ENCODE measurements at regions not wholly inside any gene's neighbourhood (a gene's known extent, or its start where the extent isn't known, plus 50 kb on each side); places are given as distances from the start of the nearest gene placed in this dataset.

- no peak overlapping the region for H3K4me3 ChIP-seq (ENCODE audit: control extremely low read depth in 1 of 5, extremely low read depth in 1 of 5, insufficient read depth in 1 of 5, low read depth in 2 of 5, low read length in 4 of 5)
- ATAC-seq (ENCODE audit: low read depth) (no peak), DNase-seq (no peak)
- no peak for TF ChIP-seq CTCF (IDR thresholded peaks at IDR 0.05)
- TF ChIP-seq EZH2 (IDR thresholded peaks at IDR 0.05; ENCODE audit: borderline replicate concordance, insufficient read depth, low read depth, low read length, poor library complexity, severe bottlenecking) = no peak
- Mint-ChIP-seq H3K27ac (no peak overlapping the region), H3K27me3 (no peaks in the 10 kb centered on the region), H3K4me1 (no peaks in the 10 kb centered on the region), H3K4me3 (no peak overlapping the region), H3K9me3 (ENCODE audit: insufficient read depth) (no peaks in the 10 kb centered on the region)
- intact Hi-C loops (cut with micrococcal nuclease) = no loop called here
- H2AFZ ChIP-seq (ENCODE audit: insufficient read depth, low read depth, low read length, poor library complexity, severe bottlenecking) = no peak overlapping the region
- no peak overlapping the region for H3K27ac ChIP-seq (ENCODE audit: low read length in 2 of 2)
- no CpG with 5 or more reads among the region's 2 CpGs for WGBS (ENCODE audit: insufficient coverage)
- H3K79me2 ChIP-seq (ENCODE audit: control insufficient read depth, insufficient read depth, low read length) = no peaks in the 10 kb centered on the region
- H3K36me3 ChIP-seq (replicated peaks in 1 of 2; ENCODE audit: control extremely low read depth in 1 of 2, control insufficient read depth in 1 of 2, extremely low read depth in 1 of 2, insufficient read depth in 2 of 2, low read length in 1 of 2) = no peaks in the 10 kb centered on the region
- POLR2A ChIA-PET = no interaction called here
- no peaks in the 10 kb centered on the region for H3K9me3 ChIP-seq (ENCODE audit: control extremely low read depth in 1 of 3, control insufficient read depth in 2 of 3, insufficient read depth in 1 of 3, low read length in 2 of 3)
- no peaks in the 10 kb centered on the region for H3K4me1 ChIP-seq (ENCODE audit: control insufficient read depth in 2 of 2, insufficient read depth in 2 of 2, low read length in 2 of 2)
- no peak overlapping the region for H3K4me2 ChIP-seq (replicated peaks; ENCODE audit: low read depth, low read length, poor library complexity, severe bottlenecking)
- no peaks in the 10 kb centered on the region for H4K20me1 ChIP-seq (ENCODE audit: control insufficient read depth, insufficient read depth, low read length, poor library complexity, severe bottlenecking)
- no peak overlapping the region for H3K9ac ChIP-seq (ENCODE audit: low read length)
- CTCF ChIA-PET = interaction anchor here (0.9 kb wide), 1 partner anchor 24 kb away, joined by 3 read pairs; no protein-coding TSS in a partner anchor
- H3K27me3 ChIP-seq (replicated peaks in 1 of 4; ENCODE audit: control extremely low read depth in 1 of 4, control insufficient read depth in 3 of 4, insufficient read depth in 4 of 4, low read length in 3 of 4) = no peaks in the 10 kb centered on the region
Observed at GRCh38 chr18:44153981-44154380, 526.7 kb upstream of the SETBP1 start.

- H3K27ac Mint-ChIP-seq = no peak overlapping the region
- H3K9ac ChIP-seq (ENCODE audit: low read length) = no peak overlapping the region
- no peak for ATAC-seq (ENCODE audit: low read depth)
- intact Hi-C loops (cut with micrococcal nuclease) = no loop called here
- DNase-seq = no peak
- H3K4me3 ChIP-seq (ENCODE audit: control extremely low read depth in 1 of 5, extremely low read depth in 1 of 5, insufficient read depth in 1 of 5, low read depth in 2 of 5, low read length in 4 of 5) = no peak overlapping the region
- H3K4me2 ChIP-seq (replicated peaks; ENCODE audit: low read depth, low read length, poor library complexity, severe bottlenecking) = no peak overlapping the region
- H3K36me3 ChIP-seq (replicated peaks in 1 of 2; ENCODE audit: control extremely low read depth in 1 of 2, control insufficient read depth in 1 of 2, extremely low read depth in 1 of 2, insufficient read depth in 2 of 2, low read length in 1 of 2) = no peaks in the 10 kb centered on the region
- no peaks in the 10 kb centered on the region for H3K4me1 Mint-ChIP-seq
- no peak overlapping the region for H2AFZ ChIP-seq (ENCODE audit: insufficient read depth, low read depth, low read length, poor library complexity, severe bottlenecking)
- H3K9me3 Mint-ChIP-seq (ENCODE audit: insufficient read depth) = no peaks in the 10 kb centered on the region
- H3K27me3 ChIP-seq (replicated peaks in 1 of 4; ENCODE audit: control extremely low read depth in 1 of 4, control insufficient read depth in 3 of 4, insufficient read depth in 4 of 4, low read length in 3 of 4) = no peaks in the 10 kb centered on the region
- H3K27ac ChIP-seq (ENCODE audit: low read length in 2 of 2) = no peak overlapping the region
- no peaks in the 10 kb centered on the region for H3K27me3 Mint-ChIP-seq
- no peak for TF ChIP-seq EZH2 (IDR thresholded peaks at IDR 0.05; ENCODE audit: borderline replicate concordance, insufficient read depth, low read depth, low read length, poor library complexity, severe bottlenecking)
- TF ChIP-seq CTCF (IDR thresholded peaks at IDR 0.05) = no peak
- no peaks in the 10 kb centered on the region for H3K9me3 ChIP-seq (ENCODE audit: control extremely low read depth in 1 of 3, control insufficient read depth in 2 of 3, insufficient read depth in 1 of 3, low read length in 2 of 3)
- H3K4me3 Mint-ChIP-seq = no peak overlapping the region
- no peaks in the 10 kb centered on the region for H3K4me1 ChIP-seq (ENCODE audit: control insufficient read depth in 2 of 2, insufficient read depth in 2 of 2, low read length in 2 of 2)
- H4K20me1 ChIP-seq (ENCODE audit: control insufficient read depth, insufficient read depth, low read length, poor library complexity, severe bottlenecking) = no peaks in the 10 kb centered on the region
- H3K79me2 ChIP-seq (ENCODE audit: control insufficient read depth, insufficient read depth, low read length) = no peaks in the 10 kb centered on the region
- CTCF ChIA-PET = no interaction called here
- POLR2A ChIA-PET = no interaction called here
- no CpG with 5 or more reads among the region's 3 CpGs for WGBS (ENCODE audit: insufficient coverage)
Observed at GRCh38 chr18:44156126-44156525, 524.6 kb upstream of the SETBP1 start.

Measured in B cell (primary cell).